ENCODE measurements at regions not wholly inside any gene's neighbourhood (a gene's known extent, or its start where the extent isn't known, plus 50 kb on each side); places are given as distances from the start of the nearest gene placed in this dataset.

DNA sequence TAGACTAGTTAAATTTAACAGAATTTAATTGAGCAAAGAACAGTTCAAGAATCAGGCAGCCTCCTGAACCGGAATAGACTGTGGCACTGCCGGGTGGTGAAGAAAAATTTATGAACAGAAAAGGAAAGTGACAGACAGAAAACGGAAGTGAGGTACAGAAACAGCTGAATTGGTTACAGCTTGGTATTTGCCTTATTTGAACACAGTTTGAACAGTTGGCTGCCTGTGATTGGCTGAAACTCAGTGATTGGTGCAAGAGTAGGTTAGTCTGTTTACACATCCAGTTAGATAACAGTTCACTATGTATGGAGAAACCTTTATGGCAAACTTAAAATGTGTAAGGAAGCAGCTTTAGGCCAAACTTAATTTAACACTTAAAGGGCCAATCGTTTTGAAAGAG is 116.0 kb upstream of the CITED2 start:
- TF ChIP-seq, protein P1, sequence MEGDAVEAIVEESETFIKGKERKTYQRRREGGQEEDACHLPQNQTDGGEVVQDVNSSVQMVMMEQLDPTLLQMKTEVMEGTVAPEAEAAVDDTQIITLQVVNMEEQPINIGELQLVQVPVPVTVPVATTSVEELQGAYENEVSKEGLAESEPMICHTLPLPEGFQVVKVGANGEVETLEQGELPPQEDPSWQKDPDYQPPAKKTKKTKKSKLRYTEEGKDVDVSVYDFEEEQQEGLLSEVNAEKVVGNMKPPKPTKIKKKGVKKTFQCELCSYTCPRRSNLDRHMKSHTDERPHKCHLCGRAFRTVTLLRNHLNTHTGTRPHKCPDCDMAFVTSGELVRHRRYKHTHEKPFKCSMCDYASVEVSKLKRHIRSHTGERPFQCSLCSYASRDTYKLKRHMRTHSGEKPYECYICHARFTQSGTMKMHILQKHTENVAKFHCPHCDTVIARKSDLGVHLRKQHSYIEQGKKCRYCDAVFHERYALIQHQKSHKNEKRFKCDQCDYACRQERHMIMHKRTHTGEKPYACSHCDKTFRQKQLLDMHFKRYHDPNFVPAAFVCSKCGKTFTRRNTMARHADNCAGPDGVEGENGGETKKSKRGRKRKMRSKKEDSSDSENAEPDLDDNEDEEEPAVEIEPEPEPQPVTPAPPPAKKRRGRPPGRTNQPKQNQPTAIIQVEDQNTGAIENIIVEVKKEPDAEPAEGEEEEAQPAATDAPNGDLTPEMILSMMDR (IDR thresholded peaks at IDR 0.05; ENCODE audit: low read depth, low read length) = no peak
- TF ChIP-seq, protein P2, sequence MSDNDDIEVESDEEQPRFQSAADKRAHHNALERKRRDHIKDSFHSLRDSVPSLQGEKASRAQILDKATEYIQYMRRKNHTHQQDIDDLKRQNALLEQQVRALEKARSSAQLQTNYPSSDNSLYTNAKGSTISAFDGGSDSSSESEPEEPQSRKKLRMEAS (IDR thresholded peaks at IDR 0.05; ENCODE audit: low read depth, low read length) = no peak
